ENCODE measurements at regions not wholly inside any gene's neighbourhood (a gene's known extent, or its start where the extent isn't known, plus 50 kb on each side); places are given as distances from the start of the nearest gene placed in this dataset.

DNA sequence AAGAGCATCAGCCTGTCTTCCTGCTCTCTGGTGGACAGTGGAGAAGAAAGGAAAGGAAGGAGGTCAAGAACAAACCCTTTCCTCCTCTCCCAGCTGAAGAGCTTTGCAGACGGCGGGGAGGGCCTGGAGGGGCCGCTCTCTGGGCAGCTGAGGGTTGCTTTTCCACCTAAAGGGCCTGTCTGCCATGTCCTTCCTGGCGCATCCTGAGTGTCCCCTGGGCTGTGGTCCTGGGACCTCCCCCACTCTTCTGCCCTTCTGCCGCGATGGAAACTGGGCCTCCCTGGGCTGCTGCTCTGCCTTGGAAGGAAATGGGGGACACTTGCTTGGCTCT, 107.0 kb downstream of the ETS2 start:
- Histone ChIP-seq H3K27ac (ENCODE audit: low read depth, low read length) (no peak overlapping the region), H3K27me3 (ENCODE audit: control insufficient read depth, low read length) (no peaks in the 10 kb centered on the region), H3F3A (ENCODE audit: control insufficient read depth, insufficient read depth) (no peaks in the 10 kb centered on the region; the same call in 1 of the 2 replicates), H3K4me2 (ENCODE audit: low read length) (no peak overlapping the region), H3K9me2 (replicated peaks; ENCODE audit: control insufficient read depth, low read length) (no peaks in the 10 kb centered on the region), H3K4me3 (ENCODE audit: low read length) (no peak overlapping the region), H3K9me3 (ENCODE audit: control insufficient read depth, insufficient read depth, low read length) (no peaks in the 10 kb centered on the region), H3K36me3 (ENCODE audit: control insufficient read depth, low read length) (no peaks in the 10 kb centered on the region), H4K20me1 (ENCODE audit: control insufficient read depth, insufficient read depth, low read depth, low read length) (no peaks in the 10 kb centered on the region), H3K79me2 (ENCODE audit: control insufficient read depth, low read length) (no peaks in the 10 kb centered on the region), H3K4me1 (ENCODE audit: control insufficient read depth, low read length) (no peaks in the 10 kb centered on the region)
- TF ChIP-seq EZH2phosphoT487 (IDR thresholded peaks at IDR 0.05; ENCODE audit: borderline replicate concordance, low read length) (no peak), CTCF (IDR thresholded peaks at IDR 0.05; ENCODE audit: low read depth, low read length, poor library complexity, severe bottlenecking) (no peak)

DNA sequence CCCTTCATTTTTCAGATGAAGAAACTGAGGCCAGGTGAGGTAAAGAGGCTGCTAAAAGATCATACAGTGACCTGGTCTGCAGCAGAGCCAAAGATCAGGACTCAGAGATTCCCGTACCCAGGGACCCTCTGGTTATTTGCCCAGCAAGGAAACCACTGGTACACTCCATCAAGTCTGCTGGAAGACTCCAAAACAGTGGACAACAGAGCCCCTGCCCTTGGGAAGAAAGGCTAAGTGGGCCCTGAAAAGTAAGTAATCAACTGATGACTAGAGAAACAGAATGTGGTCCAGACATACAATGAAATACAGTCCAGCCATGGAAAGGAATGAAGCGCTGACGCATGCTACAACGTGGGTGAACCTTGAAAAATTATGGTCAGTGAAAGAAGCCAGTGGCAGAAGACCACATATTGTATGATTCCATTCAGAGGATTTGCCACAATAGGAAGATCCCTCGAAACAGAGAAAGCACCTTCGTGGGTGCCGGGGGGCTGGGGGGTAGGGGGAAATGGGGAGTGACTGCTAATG, 106.4 kb downstream of the ETS2 start:
- Histone ChIP-seq H3F3A (ENCODE audit: control insufficient read depth, insufficient read depth) (no peaks in the 10 kb centered on the region; the same call in 1 of the 2 replicates), H4K20me1 (ENCODE audit: control insufficient read depth, insufficient read depth, low read depth, low read length) (no peaks in the 10 kb centered on the region), H3K4me3 (ENCODE audit: low read length) (no peak overlapping the region), H3K4me1 (ENCODE audit: control insufficient read depth, low read length) (no peaks in the 10 kb centered on the region), H3K9me3 (ENCODE audit: control insufficient read depth, insufficient read depth, low read length) (no peaks in the 10 kb centered on the region), H3K27me3 (ENCODE audit: control insufficient read depth, low read length) (no peaks in the 10 kb centered on the region), H3K4me2 (ENCODE audit: low read length) (no peak overlapping the region), H3K79me2 (ENCODE audit: control insufficient read depth, low read length) (no peaks in the 10 kb centered on the region), H3K36me3 (ENCODE audit: control insufficient read depth, low read length) (no peaks in the 10 kb centered on the region), H3K9me2 (replicated peaks; ENCODE audit: control insufficient read depth, low read length) (no peaks in the 10 kb centered on the region), H3K27ac (ENCODE audit: low read depth, low read length) (no peak overlapping the region)
- TF ChIP-seq CTCF (IDR thresholded peaks at IDR 0.05; ENCODE audit: low read depth, low read length, poor library complexity, severe bottlenecking) (no peak), EZH2phosphoT487 (IDR thresholded peaks at IDR 0.05; ENCODE audit: borderline replicate concordance, low read length) (no peak)

DNA sequence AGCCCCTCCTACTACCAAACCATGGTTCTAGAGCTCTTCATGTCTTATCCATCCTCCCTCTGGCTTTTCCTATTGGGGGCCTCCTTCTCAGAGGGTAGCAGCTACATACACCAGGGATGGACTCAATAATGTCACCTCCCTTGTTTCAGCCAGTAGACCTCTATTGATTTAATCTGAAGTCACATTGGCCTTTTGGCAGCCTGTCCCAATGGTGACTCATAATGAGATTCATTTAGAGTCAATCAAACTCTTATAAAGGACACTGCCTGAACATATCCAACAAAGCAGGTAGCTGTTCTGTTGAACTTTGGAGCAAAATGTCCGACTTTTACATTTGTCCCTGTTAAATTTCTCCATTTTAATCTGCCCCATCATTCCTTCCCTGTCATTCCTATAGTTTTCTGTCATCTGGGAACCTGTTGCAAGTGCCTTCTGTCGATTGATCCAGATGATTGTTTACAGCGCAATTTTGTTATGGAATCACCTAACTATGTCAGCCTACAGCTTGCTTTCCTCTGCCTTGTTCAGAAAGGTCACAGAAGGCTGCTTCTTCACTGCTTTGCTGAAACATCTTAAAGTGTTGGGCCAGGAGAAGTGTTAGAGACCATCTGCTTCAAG, 105.9 kb downstream of the ETS2 start:
- Histone ChIP-seq H3K9me3 (ENCODE audit: control insufficient read depth, insufficient read depth, low read length) (no peaks in the 10 kb centered on the region), H3K79me2 (ENCODE audit: control insufficient read depth, low read length) (no peaks in the 10 kb centered on the region), H3F3A (ENCODE audit: control insufficient read depth, insufficient read depth) (no peaks in the 10 kb centered on the region; the same call in 1 of the 2 replicates), H3K9me2 (replicated peaks; ENCODE audit: control insufficient read depth, low read length) (no peaks in the 10 kb centered on the region), H4K20me1 (ENCODE audit: control insufficient read depth, insufficient read depth, low read depth, low read length) (no peaks in the 10 kb centered on the region), H3K27me3 (ENCODE audit: control insufficient read depth, low read length) (no peaks in the 10 kb centered on the region), H3K27ac (ENCODE audit: low read depth, low read length) (no peak overlapping the region), H3K4me3 (ENCODE audit: low read length) (no peak overlapping the region), H3K36me3 (ENCODE audit: control insufficient read depth, low read length) (no peaks in the 10 kb centered on the region), H3K4me2 (ENCODE audit: low read length) (no peak overlapping the region), H3K4me1 (ENCODE audit: control insufficient read depth, low read length) (no peaks in the 10 kb centered on the region)
- TF ChIP-seq CTCF (IDR thresholded peaks at IDR 0.05; ENCODE audit: low read depth, low read length, poor library complexity, severe bottlenecking) (no peak), EZH2phosphoT487 (IDR thresholded peaks at IDR 0.05; ENCODE audit: borderline replicate concordance, low read length) (no peak)
